GM18867 (cell line): ENCODE measurements at regions not wholly inside any gene's neighbourhood (a gene's known extent, or its start where the extent isn't known, plus 50 kb on each side); places are given as distances from the start of the nearest gene placed in this dataset.
"Not testable (repeated sequence)": the region's sequence is repeated elsewhere in the genome, so short reads cannot be mapped to it uniquely, and the experiment has no call there.

Experiments used
- ATAC-seq: cut with Tn5 transposase; IDR thresholded peaks from one replicate; pipeline ENCODE4 v1.9.1; 2021; ENCODE audit warnings: mild to moderate bottlenecking, moderate library complexity; ENCODE audit not compliant: unreplicated experiment

DNA sequence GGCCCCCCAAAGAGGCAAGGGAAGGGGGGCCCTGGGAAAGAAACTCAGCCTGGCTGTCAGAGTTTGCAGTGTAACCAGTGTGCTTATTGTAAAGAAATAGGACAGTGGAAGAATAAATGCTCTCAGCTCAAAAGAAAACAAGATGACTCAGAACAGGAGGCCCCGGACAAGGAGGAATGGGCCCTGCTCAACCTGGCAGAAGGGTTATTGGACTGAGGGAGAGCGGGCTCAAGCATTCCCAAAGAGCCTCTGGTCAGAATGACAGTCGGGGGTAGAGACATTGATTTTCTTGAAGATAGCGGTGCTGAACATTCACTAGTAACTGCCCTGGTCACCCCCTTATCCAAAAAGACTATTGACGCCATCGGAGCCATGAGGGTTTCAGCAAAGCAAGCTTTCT lies 100.4 kb upstream of the OSBPL11 start:
- no peak for ATAC-seq

DNA sequence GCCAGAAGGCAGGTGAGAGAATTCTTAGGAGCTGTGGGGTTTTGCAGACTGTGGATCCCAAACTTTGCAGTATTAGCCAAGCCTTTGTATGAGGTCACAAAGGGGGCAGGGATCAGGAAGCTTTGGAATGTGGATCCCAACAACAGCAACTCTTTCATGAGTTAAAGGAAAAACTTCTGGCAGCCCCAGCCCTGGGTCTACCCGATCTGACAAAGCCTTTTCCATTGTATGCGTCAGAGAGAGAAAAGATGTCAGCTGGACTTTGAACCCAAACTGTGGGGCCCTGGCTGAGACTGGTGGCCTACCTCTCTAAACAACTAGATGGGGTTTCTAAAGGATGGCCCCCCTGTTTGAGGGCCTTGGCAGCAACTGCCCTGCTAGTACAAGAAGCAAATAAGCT lies 101.8 kb upstream of the OSBPL11 start:
- not testable (repeated sequence) for ATAC-seq

DNA sequence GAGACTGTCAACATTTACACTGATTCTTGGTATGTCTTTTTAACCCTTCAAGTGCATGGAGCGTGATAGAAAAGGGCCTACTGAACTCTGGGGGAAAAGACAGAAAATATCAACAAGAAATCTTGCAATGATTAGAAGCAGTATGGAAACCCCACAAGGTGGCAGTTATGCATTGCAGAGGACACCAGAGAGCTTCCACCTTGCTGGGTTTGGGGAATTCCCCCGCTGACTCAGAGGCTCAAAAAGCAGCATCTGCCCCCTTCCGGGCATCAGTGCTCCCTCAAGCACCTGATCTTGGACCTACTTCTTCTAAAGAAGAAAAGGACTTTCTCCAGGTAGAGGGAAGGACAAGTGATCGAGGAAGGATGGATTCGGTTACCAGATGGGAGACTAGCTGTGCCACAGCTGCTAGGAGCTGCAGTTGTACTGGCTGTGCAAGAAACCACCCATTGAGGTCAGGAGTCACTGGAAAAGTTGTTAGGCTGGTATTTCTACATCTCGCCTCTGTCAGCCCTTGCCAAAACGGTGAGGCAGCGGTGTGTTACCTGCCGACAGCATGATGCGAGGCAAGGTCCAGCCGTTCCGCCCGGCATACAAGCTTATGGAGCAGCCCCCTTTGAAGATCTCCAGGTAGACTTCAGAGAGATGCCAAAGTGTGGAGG lies 102.8 kb upstream of the OSBPL11 start:
- ATAC-seq: not testable (repeated sequence)

DNA sequence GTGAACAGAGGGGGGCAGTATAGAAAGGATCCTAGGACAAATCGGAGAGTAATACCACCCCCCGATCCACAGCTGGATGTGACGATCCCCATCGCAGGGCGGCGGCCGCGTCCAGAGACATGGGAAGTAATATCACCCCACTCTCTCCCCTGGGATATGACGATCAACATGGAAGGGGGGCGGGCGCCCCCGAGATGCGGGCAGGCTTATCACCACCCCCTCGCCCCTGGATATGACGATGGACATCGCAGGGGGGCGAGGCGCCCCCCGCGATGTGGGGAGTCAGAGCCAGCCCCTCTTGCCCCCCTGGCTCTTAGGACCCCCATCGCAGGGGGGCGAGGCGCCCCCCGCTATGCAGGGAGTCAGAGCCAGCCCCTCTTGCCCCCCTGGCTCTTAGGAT lies 120.4 kb upstream of the OSBPL11 start:
- ATAC-seq: no peak

DNA sequence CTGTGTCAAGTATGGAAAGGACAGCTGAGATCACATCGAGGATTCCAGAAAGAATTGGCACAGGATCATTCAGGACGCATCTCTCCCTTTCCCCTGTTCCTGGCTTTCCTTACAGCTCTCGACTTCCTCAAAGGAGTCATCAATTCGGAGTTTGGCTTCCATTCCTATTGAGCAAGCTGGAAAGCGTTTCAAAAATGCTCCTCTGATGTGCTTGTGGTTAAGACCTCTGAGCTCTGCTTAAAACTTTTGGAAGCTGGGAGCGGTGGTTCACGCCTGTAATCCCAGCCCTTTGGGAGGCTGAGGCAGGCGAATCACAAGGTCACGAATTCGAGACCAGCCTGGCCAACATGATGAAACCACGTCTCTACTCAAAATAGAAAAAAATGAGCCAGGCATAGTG lies 136.9 kb upstream of the OSBPL11 start:
- ATAC-seq: not testable (repeated sequence)

DNA sequence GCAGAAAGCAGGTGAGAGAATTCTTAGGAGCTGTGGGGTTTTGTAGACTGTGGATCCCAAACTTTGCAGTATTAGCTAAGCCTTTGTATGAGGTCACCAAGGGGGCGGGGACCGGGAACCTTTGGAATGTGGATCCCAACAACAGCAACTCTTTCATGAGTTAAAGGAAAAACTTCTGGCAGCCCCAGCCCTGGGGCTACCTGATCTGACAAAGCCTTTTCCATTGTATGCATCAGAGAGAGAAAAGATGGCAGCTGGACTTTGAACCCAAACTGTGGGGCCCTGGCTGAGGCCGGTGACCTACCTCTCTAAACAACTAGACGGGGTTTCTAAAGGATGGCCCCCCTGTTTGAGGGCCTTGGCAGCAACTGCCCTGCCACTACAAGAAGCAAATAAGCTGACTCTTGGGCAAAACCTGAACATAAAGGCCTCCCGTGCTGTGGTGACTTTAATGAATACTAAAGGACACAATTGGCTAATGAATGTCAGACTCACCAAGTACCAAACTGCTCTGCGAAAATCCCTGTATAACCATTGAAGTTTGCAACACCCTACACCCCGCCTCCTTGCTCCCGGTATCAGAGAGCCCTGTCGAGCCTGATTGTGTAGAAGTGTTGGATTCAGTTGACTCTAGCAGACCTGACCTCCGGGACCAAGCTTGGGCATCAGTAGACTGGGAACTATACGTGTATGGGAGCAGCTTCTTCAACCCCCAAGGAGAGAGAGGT lies 146.9 kb upstream of the OSBPL11 start:
- not testable (repeated sequence) for ATAC-seq

DNA sequence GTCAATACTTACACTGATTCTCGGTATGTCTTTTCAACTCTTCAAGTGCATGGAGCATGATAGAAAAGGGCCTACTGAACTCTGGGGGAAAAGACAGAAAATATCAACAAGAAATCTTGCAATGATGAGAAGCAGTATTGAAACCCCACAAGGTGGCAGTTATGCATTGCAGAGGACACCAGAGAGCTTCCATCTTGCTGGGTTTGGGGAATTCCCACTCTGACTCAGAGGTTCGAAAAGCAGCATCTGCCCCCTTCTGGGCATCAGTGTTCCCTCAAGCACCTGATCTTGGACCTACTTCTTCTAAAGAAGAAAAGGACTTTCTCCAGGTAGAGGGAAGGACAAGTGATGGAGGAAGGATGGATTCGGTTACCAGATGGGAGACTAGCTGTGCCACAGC lies 147.5 kb upstream of the OSBPL11 start:
- ATAC-seq: not testable (repeated sequence)

DNA sequence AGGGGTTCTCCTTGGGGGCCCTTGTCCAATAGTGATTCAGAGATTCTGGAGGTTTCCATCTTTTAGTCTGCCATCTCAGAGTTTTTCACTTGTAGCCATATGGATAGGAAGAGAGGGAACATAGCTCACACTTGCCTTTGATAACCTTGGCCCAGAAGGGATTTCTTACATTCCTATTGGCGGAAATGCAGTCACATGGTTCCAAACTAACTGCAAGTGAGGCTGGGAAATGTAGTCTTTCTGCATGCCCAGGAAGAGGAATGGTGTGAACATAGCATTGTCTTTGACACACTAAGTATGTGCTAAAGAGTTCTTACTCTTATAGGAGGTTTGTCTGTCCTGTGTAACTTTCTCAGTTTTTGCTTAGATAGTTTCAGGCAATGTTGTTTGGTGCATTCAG lies 161.8 kb upstream of the OSBPL11 start:
- not testable (repeated sequence) for ATAC-seq

DNA sequence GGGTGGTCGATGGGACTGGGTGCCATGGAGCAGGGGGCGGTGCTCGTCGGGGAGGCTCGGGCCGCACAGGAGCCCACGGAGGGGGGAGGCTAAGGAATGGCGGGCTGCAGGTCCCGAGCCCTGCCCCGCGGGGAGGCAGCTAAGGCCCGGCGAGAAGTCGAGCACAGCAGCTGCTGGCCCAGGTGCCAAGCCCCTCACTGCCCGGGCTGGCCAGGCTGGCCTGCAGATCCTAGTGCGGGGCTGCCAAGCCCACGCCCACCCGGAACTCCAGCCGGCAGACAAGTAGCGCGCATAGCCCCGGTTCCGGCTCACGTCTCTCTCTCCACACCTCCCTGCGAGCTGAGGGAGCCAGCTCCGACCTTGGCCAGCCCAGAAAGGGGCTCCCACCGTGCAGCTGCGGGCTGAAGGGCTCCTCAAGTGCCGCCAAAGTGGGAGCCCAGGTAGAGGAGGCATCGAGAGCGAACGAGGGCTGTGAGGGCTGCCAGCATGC lies 163.4 kb upstream of the OSBPL11 start:
- not testable (repeated sequence) for ATAC-seq

DNA sequence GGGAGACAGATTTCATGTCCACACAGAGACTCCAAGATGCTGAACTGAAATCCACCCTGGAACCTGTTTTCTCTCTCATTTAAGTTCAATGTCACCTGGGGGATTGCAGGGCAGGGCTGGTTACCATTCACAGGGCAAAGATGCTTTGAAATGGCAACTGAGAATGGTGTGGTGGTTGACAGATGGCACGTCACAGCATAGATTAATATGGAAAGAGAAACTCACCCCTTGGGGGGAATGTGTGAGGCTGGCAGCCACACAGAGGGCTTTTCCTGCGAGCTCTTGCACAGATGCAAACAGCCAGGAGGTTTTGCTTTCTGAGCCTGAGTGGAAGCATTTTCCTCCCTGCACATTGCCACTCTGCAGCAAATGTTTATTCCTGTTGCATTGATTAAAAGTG lies 167.3 kb upstream of the OSBPL11 start:
- ATAC-seq: not testable (repeated sequence)

DNA sequence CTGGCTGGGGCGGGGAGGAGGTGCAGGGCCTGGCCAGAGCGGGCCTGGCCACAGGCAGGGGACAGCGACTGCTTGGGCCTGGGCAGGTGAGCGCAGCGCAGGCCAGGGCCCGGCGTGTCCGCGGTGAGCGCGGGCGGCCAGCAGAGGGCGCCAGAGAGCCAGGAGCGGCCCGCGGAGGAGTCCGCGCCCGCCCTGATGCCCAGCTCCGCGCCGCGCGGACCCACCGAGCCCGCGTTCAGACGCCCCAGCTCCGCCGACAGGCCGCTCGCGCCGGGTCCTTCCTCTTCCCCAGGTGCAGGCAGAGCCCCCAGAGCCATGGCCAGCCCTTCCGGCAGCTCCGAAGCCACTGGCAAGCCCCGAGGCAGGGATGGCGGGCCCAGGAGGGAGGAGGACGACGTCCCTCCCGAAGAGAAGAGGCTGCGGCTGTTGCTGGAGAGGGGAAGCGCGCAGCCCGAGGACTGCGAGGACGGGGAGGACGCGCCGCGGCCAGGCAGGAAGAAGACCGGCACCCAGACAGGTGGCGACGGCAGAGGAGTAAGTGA lies 171.1 kb upstream of the OSBPL11 start:
- ATAC-seq: not testable (repeated sequence)

DNA sequence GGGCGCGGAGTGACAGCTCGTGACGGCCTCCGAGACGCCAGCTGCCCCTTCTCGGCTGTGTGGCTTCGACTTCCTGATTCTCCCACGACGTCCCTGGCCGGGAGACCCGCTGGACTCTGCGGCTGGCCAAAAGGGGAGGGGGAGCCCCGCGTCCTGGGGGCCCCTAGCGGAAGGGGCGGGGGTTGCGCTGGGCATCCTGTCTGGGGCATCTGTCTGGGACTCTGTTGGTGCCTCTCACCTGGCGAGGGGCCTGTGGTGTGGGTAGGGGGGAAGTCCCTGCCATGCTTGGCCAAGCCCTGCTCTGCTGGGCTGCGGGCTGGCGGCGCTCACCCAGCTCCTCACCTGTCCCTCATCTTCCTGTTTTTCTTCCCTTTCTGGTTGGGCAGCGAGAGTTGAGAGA lies 171.6 kb upstream of the OSBPL11 start:
- not testable (repeated sequence) for ATAC-seq

DNA sequence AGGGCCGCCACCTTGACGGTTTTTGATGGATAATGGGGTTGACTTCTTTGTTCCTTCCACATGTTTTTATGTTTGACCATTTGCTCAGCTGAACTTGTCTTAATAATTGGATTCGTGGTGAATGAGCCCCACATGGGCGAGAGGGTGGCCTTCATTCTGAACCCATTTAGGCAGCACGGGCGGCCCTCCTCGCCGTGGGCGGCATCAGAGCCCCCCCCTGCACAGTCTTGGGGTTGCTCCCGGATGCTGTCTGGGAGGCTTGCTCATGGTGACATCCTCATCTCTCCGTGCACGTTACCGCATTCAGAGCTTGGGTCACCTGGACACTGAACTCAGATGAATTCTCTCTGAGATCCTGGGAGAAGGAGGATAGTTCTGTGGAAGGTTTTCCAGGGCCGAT lies 172.3 kb upstream of the OSBPL11 start:
- no peak for ATAC-seq

DNA sequence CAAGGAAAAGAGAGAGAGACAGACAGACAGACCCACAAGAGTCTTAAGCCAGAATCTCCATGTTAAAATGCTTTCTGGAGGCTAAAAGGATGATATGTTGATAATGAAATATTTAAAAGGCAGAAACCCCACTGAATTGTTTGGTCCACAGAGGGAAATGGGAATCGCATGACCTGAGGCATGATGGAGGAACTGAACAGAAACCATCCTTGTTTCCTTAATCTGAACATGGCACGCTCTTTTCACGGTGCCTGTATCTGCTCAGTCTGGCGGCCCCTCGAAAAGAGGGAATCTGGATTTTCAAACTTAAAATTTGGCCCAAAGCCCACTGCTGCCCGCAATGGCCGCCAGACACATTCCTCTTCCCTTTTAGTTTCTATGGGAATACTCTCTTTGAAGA lies 173.5 kb upstream of the OSBPL11 start:
- not testable (repeated sequence) for ATAC-seq

DNA sequence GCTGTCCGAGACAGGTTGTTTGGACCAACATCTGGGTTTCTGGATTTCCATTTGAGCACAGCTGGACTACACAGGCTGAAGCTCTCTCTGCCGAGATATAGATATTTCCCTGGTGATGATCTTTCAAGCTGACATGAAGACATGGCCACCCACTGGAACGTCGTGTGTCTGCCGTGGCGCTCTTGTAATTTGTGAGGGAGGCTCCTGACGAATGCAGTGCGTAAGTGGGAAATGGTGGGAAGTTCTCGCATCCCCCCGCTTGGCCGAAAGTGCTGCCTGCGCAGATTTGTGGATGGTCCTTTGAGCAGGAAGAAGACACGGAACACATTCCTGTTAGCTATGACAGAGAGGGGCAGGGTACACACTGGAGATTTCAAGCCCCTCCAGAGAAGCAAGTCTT lies 176.2 kb upstream of the OSBPL11 start:
- not testable (repeated sequence) for ATAC-seq

DNA sequence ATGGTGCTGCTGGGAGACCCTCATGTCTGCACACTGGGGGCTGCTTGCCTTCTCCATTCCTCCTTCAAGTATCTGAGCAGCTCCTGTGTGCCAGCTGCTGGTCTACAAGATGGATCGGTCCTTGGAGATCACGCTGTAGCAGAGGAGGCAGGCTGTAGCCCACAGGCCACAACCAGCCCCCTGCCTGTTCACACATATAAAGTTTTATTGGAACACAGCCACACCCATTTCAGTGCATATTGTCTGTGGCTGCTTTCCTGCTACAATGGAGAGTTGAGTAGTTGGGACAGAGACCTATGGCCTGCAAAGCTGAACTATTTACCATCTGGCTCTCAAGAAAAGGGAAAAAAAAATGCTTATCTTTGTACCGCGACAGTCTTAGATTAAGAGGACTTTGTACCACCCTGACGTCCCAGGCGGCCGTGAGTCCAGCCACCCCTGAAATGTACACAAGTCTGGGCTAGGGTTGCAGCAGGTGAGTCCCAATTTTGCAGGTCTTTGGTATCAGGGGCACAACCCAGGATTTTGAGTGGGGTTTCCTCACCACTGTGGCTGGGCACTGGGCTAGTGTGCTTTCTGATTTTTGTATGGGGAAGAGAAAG lies 179.2 kb upstream of the OSBPL11 start:
- not testable (repeated sequence) for ATAC-seq

DNA sequence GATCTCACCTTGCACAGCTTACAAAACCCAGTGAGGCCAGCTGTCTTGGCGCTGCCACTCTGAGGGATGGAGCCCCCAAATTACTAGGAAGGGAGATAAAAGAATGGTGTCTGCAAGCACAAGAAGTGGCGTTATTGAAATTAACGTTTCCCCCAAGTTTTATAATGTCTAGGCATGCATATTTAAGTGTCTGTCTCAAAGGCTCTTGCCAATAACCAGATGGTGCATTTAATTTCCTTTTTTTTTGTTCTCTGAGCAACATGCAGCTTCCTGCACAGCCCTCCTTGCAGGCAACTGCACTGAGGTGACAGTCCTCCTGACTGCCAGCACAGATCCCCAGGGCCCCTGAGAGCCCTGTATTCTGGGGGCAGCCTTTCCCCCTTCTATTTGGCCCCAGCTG lies 179.8 kb upstream of the OSBPL11 start:
- ATAC-seq: not testable (repeated sequence)

DNA sequence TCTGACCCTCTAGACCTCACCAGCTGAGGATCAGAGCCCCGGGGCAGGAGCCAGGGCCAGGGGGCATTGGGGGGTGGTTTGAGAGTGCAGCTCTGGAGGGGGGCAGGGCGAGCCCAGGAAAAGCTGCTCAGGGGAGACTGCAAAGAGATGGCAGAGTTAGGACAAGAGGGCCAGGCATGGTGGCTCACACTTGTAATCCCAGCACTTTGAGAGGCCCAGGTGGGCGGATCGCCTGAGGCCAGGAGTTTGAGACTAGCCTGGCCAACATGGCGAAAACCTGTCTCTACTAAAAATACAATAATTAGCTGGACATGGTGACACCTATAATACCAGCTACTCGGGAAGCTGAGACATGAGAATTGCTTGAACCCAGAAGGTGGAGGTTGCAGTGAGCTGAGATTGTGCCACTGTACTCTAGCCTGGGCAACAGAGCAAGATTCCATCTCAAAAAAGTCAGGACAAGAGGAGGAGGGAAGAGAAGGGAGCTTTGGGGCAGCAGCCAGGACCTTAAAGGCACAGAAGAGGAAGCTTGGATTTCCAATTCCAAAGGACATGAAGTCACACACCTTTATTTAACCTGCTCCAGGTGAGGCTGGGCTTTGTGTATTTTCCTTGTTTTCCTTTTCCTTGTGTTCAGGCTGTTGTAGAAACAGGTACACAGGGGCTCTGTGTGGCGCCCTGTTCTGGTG lies 180.5 kb upstream of the OSBPL11 start:
- not testable (repeated sequence) for ATAC-seq

DNA sequence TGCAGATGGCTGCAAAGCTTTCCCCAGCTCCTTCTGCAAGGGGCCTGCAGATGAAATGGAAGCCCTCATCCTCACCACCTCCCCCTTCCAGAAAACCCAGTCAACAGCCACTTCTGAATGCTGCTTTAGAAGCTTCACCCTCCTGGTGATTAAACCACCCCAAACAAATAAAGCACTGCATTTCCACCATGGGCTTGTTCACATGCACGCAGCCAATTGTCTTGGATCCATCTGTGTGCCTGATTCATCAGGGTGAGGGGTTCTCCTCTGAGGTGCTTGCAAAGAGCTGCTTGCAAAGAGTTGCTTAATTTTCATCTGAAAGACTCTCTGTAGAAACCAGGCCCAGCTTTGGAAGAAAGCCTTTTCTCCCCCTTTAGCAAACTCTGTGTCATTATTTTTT lies 184.0 kb upstream of the OSBPL11 start:
- ATAC-seq: not testable (repeated sequence)

DNA sequence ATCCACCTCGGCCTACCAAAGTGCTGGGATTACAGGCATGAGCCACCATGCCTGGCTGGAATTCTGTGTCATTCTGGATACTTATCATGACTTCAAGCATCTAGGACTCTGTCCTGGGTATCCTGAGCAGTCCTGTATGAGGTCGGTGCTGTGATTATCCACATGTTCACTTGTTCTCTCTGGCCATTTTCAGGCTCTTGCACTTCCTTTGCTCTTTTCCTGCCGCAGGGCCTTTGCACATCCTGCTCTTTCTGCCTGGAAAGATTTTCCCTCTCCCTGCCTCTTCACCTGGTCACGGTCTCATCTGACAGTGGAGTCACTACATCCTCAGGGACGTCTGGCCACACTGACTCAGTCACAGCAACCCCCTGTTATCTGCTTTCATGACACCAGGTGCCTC lies 184.6 kb upstream of the OSBPL11 start:
- ATAC-seq: not testable (repeated sequence)

DNA sequence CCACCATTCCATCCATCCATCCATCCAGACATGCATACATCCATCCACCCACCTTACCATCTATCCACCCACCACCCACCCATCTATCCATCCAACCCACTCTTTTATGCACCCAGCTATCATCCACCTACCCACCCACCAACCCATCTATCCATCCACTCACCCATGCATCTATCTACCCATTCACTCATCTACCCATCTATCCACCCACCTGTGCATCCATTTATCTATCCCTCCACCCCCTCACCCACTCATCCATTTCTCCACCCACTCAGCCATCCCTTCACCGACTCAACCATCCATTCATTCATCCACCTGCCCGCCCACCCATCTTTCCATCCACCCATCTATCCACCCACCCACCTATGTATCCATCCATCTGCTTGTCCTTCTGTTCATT lies 186.4 kb upstream of the OSBPL11 start:
- ATAC-seq: not testable (repeated sequence)
